HEK293 (cell line): ENCODE measurements at regions not wholly inside any gene's neighbourhood (a gene's known extent, or its start where the extent isn't known, plus 50 kb on each side); places are given as distances from the start of the nearest gene placed in this dataset.

Source experiments
- CTCF ChIA-PET: fragments of 350-600 bp; formaldehyde crosslinking; extraction: SDS; loops from one replicate; lab custom pipeline; 2021; ENCODE audit warnings: antibody characterized with exemption; lab: Yijun Ruan, JAX
- POLR2A ChIA-PET: fragments of 300-600 bp; formaldehyde crosslinking; extraction: SDS; loops from one replicate; lab custom pipeline; 2020; ENCODE audit warnings: antibody characterized with exemption, inconsistent platforms; lab: Yijun Ruan, JAX
- H3K27ac ChIP-seq: fragments of 200-500 bp; sonication (Bioruptor generic); 2 replicates; pipeline ENCODE4 v1.5.1; 2014; ENCODE audit warnings: low read depth, low read length, control low read depth, inconsistent platforms; ENCODE audit errors: extremely low read depth
- H3K36me3 ChIP-seq, 2 experiments: fragments of 200-500 bp in 1 of 2; sonication (Bioruptor generic) in 1 of 2; 1 replicate in 1 of 2; 2 replicates in 1 of 2; pipeline ENCODE4 v1.5.1; 2014 to 2017; ENCODE audit warnings: inconsistent platforms in 2 of 2, low read length in 2 of 2; ENCODE audit not compliant: control insufficient read depth in 2 of 2, insufficient read depth in 1 of 2
- H3K4me1 ChIP-seq: fragments of 200-500 bp; sonication (Bioruptor generic); 2 replicates; pipeline ENCODE4 v1.5.1; 2014; ENCODE audit warnings: mild to moderate bottlenecking, low read length, inconsistent platforms; ENCODE audit not compliant: control insufficient read depth, insufficient read depth
- H3K4me3 ChIP-seq: 2 replicates; pipeline ENCODE4 v1.5.1; 2011; ENCODE audit warnings: low read depth, mild to moderate bottlenecking, control low read depth, low read length, moderate library complexity
- H3K9me3 ChIP-seq: fragments of 200-500 bp; sonication (Bioruptor generic); 2 replicates; pipeline ENCODE4 v1.5.1; 2014; ENCODE audit warnings: low read depth, low read length, inconsistent platforms; ENCODE audit not compliant: control insufficient read depth, insufficient read depth
- BCL11A ChIP-seq: fragments of 450-650 bp; formaldehyde crosslinking; IDR thresholded peaks from 2 replicates; pipeline ENCODE4 v1.5.1; 2016; ENCODE audit warnings: low read depth, missing biosample characterization, missing genetic modification characterization
- GLIS1 ChIP-seq: fragments of 450-650 bp; formaldehyde crosslinking; IDR thresholded peaks from 2 replicates; pipeline ENCODE4 v1.5.1; 2016; ENCODE audit warnings: missing biosample characterization, missing genetic modification characterization
- HOXC10 ChIP-seq: sonication (generic); formaldehyde crosslinking; IDR thresholded peaks from 2 replicates; pipeline ENCODE4 v1.8.1; 2023; ENCODE audit warnings: mild to moderate bottlenecking, missing genetic modification reagents
- IKZF3 ChIP-seq: fragments of 450-650 bp; IDR thresholded peaks from 2 replicates; pipeline ENCODE4 v1.5.0; 2018; ENCODE audit warnings: missing biosample characterization, mild to moderate bottlenecking, missing genetic modification characterization, moderate library complexity
- SP7 ChIP-seq: fragments of 450-650 bp; formaldehyde crosslinking; IDR thresholded peaks from 2 replicates; pipeline ENCODE4 v1.5.1; 2016; ENCODE audit warnings: missing biosample characterization, missing genetic modification characterization
- ZBTB48 ChIP-seq: fragments of 450-650 bp; formaldehyde crosslinking; IDR thresholded peaks from 2 replicates; pipeline ENCODE4 v1.5.1; 2016; ENCODE audit warnings: missing biosample characterization, missing genetic modification characterization
- ZFP69B ChIP-seq: fragments of 450-650 bp; formaldehyde crosslinking; IDR thresholded peaks from 2 replicates; pipeline ENCODE4 v1.5.1; 2016; ENCODE audit warnings: missing biosample characterization, missing genetic modification characterization
- ZNF138 ChIP-seq: fragments of 450-650 bp; formaldehyde crosslinking; IDR thresholded peaks from 2 replicates; pipeline ENCODE4 v1.5.1; 2016; ENCODE audit warnings: missing biosample characterization, missing genetic modification characterization, borderline replicate concordance
- ZNF169 ChIP-seq: fragments of 450-650 bp; formaldehyde crosslinking; IDR thresholded peaks from 2 replicates; pipeline ENCODE4 v1.5.1; 2016; ENCODE audit warnings: missing biosample characterization, missing genetic modification characterization
- ZNF19 ChIP-seq: fragments of 450-650 bp; formaldehyde crosslinking; IDR thresholded peaks from 2 replicates; pipeline ENCODE4; 2016; ENCODE audit warnings: missing biosample characterization, missing genetic modification characterization, low read depth
- ZNF202 ChIP-seq: fragments of 450-650 bp; formaldehyde crosslinking; IDR thresholded peaks from 2 replicates; pipeline ENCODE4 v1.5.1; 2016; ENCODE audit warnings: missing biosample characterization, missing genetic modification characterization, borderline replicate concordance
- ZNF24 ChIP-seq: fragments of 450-650 bp; formaldehyde crosslinking; IDR thresholded peaks from 2 replicates; pipeline ENCODE4 v1.5.1; 2016; ENCODE audit warnings: missing biosample characterization, missing genetic modification characterization
- ZNF292 ChIP-seq: fragments of 450-650 bp; formaldehyde crosslinking; IDR thresholded peaks from 2 replicates; pipeline ENCODE4 v1.5.1; 2016; ENCODE audit warnings: low read depth, missing biosample characterization, missing genetic modification characterization, borderline replicate concordance
- ZNF341 ChIP-seq: fragments of 450-650 bp; formaldehyde crosslinking; IDR thresholded peaks from 2 replicates; pipeline ENCODE4; 2016; ENCODE audit warnings: low read depth, missing biosample characterization, missing genetic modification characterization
- ZNF354C ChIP-seq: fragments of 450-650 bp; formaldehyde crosslinking; IDR thresholded peaks from 2 replicates; pipeline ENCODE4 v1.5.1; 2016; ENCODE audit warnings: missing biosample characterization, missing genetic modification characterization, low read depth, borderline replicate concordance
- ZNF391 ChIP-seq: fragments of 450-650 bp; formaldehyde crosslinking; IDR thresholded peaks from 2 replicates; pipeline ENCODE4 v1.5.1; 2016; ENCODE audit warnings: low read depth, missing biosample characterization, missing genetic modification characterization, borderline replicate concordance
- ZNF404 ChIP-seq: fragments of 450-650 bp; formaldehyde crosslinking; IDR thresholded peaks from 2 replicates; pipeline ENCODE4 v1.5.1; 2017; ENCODE audit warnings: missing biosample characterization, missing genetic modification characterization
- ZNF449 ChIP-seq: fragments of 450-650 bp; formaldehyde crosslinking; IDR thresholded peaks from 2 replicates; pipeline ENCODE4 v1.5.1; 2017; ENCODE audit warnings: missing biosample characterization, mild to moderate bottlenecking, missing genetic modification characterization, moderate library complexity
- ZNF555 ChIP-seq: fragments of 450-650 bp; formaldehyde crosslinking; conservative IDR thresholded peaks from 2 replicates; pipeline ENCODE4 v1.5.1; 2017; ENCODE audit warnings: missing biosample characterization, mild to moderate bottlenecking, missing genetic modification characterization, inconsistent platforms
- ZNF585B ChIP-seq: fragments of 450-650 bp; formaldehyde crosslinking; IDR thresholded peaks from 2 replicates; pipeline ENCODE4 v1.5.1; 2016; ENCODE audit warnings: missing biosample characterization, missing genetic modification characterization
- ZNF600 ChIP-seq: fragments of 450-650 bp; formaldehyde crosslinking; IDR thresholded peaks from 2 replicates; pipeline ENCODE4 v1.5.1; 2016; ENCODE audit warnings: missing biosample characterization, missing genetic modification characterization
- ZNF660 ChIP-seq: fragments of 450-650 bp; IDR thresholded peaks from 2 replicates; pipeline ENCODE4 v1.5.1; 2018; ENCODE audit warnings: missing biosample characterization, mild to moderate bottlenecking, missing genetic modification characterization
- ZNF670 ChIP-seq: fragments of 450-650 bp; formaldehyde crosslinking; IDR thresholded peaks from 2 replicates; pipeline ENCODE4 v1.5.1; 2016; ENCODE audit warnings: missing biosample characterization, missing genetic modification characterization, low read depth
- ZNF776 ChIP-seq: fragments of 450-650 bp; formaldehyde crosslinking; IDR thresholded peaks from 2 replicates; pipeline ENCODE4 v1.5.0; 2017; ENCODE audit warnings: missing biosample characterization, missing genetic modification characterization, borderline replicate concordance
- ZXDB ChIP-seq: fragments of 450-650 bp; formaldehyde crosslinking; IDR thresholded peaks from 2 replicates; pipeline ENCODE4 v1.5.1; 2016; ENCODE audit warnings: missing biosample characterization, missing genetic modification characterization
- TF ChIP-seq, protein P1 (sequence below): fragments of 450-650 bp; formaldehyde crosslinking; IDR thresholded peaks from 2 replicates; pipeline ENCODE4 v1.5.1; 2017; ENCODE audit warnings: missing biosample characterization, missing genetic modification characterization
- TF ChIP-seq, protein P2 (sequence below): fragments of 450-650 bp; formaldehyde crosslinking; IDR thresholded peaks from 2 replicates; pipeline ENCODE4 v1.5.1; 2017; ENCODE audit warnings: missing biosample characterization, missing genetic modification characterization

- TF ChIP-seq ZNF24 (no peak), ZNF670 (tag by site-specific recombination) (no peak), ZNF600 (tag by site-specific recombination) (no peak), BCL11A (tag by site-specific recombination) (no peak), HOXC10 (CRISPR knock-in tag) (no peak), ZNF660 (no peak), ZNF585B (no peak)
- TF ChIP-seq, protein P1, sequence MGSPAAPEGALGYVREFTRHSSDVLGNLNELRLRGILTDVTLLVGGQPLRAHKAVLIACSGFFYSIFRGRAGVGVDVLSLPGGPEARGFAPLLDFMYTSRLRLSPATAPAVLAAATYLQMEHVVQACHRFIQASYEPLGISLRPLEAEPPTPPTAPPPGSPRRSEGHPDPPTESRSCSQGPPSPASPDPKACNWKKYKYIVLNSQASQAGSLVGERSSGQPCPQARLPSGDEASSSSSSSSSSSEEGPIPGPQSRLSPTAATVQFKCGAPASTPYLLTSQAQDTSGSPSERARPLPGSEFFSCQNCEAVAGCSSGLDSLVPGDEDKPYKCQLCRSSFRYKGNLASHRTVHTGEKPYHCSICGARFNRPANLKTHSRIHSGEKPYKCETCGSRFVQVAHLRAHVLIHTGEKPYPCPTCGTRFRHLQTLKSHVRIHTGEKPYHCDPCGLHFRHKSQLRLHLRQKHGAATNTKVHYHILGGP (tag by site-specific recombination) = no peak
These were observed 280.7 kb downstream of the LPIN1 start (continued) for GRCh38 chr2:12027136-12027535.

DNA sequence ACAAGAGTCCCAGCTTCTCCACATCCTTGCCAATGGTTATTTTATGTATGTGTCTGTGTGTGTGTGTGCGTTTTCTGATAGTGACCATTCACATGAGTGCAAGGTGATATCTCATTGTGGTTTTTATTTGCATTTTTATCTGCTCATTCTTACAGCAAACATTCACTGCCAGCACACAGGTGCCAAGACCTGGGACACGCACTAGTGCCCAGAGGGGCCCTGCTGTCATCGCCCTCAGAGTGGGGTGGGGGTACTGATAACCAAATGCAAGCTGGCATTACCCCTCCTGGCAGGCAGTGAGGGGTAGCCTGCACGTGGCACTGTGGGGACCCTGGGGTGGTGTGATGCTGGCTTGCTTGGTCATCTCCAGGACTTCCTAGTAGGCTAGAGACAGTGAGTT is 285.4 kb downstream of the LPIN1 start:
- no peaks in the 10 kb centered on the region for H3K9me3 ChIP-seq
- H3K36me3 ChIP-seq = no peaks in the 10 kb centered on the region
- POLR2A ChIA-PET = no interaction called here
- TF ChIP-seq ZNF555 (tag by site-specific recombination) = no peak
- no peak for TF ChIP-seq ZNF292 (tag by site-specific recombination)
- no peak for TF ChIP-seq ZNF449
- no peak for TF ChIP-seq ZFP69B (tag by site-specific recombination)
- TF ChIP-seq, protein P2, sequence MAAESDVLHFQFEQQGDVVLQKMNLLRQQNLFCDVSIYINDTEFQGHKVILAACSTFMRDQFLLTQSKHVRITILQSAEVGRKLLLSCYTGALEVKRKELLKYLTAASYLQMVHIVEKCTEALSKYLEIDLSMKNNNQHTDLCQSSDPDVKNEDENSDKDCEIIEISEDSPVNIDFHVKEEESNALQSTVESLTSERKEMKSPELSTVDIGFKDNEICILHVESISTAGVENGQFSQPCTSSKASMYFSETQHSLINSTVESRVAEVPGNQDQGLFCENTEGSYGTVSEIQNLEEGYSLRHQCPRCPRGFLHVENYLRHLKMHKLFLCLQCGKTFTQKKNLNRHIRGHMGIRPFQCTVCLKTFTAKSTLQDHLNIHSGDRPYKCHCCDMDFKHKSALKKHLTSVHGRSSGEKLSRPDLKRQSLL = no peak
- no peak for TF ChIP-seq ZBTB48 (tag by site-specific recombination)
- no peak for TF ChIP-seq ZNF169 (tag by site-specific recombination)
- no peak for TF ChIP-seq ZNF341 (tag by site-specific recombination)
- no peak for TF ChIP-seq ZXDB (tag by site-specific recombination)
- no peak for TF ChIP-seq ZNF776 (tag by site-specific recombination)
- TF ChIP-seq IKZF3 (tag by site-specific recombination) = no peak
- TF ChIP-seq GLIS1 = no peak
- no peak for TF ChIP-seq ZNF391 (tag by site-specific recombination)
- TF ChIP-seq ZNF138 (tag by site-specific recombination) = no peak
- TF ChIP-seq SP7 (tag by site-specific recombination) = no peak
- no peak for TF ChIP-seq ZNF202 (tag by site-specific recombination)
- no peak for TF ChIP-seq ZNF19 (tag by site-specific recombination)
- TF ChIP-seq ZNF354C (tag by site-specific recombination) = no peak
- TF ChIP-seq ZNF404 = no peak
- TF ChIP-seq, all 188 proteins: peak for 0
- CTCF ChIA-PET = no interaction called here
- Histone ChIP-seq H3K4me3 (no peak overlapping the region), H3K27ac (no peak overlapping the region), H3K4me1 (no peaks in the 10 kb centered on the region)
